HT1080 (cell line): ENCODE measurements at regions not wholly inside any gene's neighbourhood (a gene's known extent, or its start where the extent isn't known, plus 50 kb on each side); places are given as distances from the start of the nearest gene placed in this dataset.

ENCODE experiments used
- DNase-seq: peaks from one replicate; pipeline ENCODE4 v3.0.0-alpha.2; 2015; ENCODE audit warnings: low read depth

DNA sequence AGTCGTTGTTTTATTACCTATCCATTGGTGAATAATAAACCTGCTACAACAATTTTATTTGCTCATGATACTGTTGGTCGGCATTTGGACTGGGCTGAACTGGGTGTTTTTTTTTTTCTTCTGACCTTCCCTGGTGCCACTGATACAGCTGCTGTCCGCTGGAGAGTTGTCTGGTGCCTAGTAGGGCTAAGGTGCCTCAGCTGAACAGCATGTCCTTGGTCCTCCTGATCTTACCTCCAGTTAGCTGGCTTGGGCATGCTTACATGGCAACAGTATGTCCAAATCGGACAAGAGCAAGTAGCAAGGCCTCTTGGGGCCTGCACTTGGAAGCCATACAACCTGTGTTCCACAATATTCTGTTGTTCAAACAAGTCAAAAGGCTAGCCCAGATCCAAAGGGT lies 563.4 kb downstream of the BMP2 start:
- no peak for DNase-seq

GRCh38 chr20:7332169-7332568 lies 564.7 kb downstream of the BMP2 start:
- DNase-seq = no peak

- DNase-seq = no peak
These were observed 566.4 kb downstream of the BMP2 start for GRCh38 chr20:7333841-7334240.

DNA sequence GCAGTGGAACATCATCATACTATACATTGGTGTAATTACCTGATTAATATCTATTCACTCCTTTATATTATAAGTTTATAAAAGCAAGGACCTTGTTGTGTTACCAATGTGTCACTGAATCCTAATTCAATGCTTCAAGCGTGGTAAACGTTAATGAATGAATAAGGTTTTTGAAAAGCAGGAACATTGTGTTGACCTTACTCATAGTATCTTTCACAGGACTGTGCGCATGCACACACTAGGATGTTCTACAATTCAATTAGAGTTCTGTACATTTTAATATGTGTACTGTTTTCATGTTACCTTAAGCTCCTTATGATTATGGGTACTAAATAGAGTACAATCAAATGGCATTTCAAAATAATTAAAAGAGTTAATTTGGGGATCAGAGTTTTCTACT lies 578.5 kb downstream of the BMP2 start:
- no peak for DNase-seq

DNA sequence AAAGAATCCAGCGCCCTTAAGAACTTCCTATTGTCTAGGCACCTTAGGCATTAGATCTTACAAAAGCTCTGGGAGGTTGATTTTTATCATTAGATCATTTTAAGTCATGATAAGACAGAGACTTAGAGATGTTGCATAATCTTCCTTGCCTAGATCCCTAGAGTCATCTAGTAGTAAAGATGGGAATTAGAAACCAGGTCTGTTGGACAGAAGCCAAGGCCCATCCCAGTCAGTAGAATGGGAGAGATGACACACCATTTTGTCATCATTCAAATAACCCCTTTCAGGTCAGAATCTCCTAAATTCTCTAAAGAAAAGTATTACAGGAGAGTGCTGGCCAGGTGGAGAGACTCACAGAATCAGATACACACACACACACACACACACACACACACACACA lies 579.1 kb downstream of the BMP2 start:
- peak; percentile 67 for DNase-seq

- DNase-seq = no peak
These were observed 579.9 kb downstream of the BMP2 start for GRCh38 chr20:7347409-7347808.

DNA sequence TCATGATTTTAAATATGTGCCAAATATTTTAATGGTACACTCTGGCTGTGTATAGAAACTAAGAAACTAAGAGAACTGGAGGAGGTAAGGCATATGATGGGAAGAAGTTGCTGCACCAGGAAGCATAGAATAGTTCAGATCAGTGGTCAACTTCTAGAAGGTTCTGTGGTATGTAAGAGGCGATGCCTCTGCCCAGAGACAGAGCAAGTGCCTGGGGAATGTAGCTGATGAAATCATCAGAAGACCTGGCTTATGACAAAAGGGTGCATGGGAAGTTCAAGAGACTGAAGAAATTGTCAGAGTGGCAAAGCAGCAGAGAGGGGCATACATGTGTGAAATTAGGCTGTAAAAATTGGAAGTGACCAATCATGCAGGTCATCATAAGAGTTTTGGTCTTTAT lies 580.8 kb downstream of the BMP2 start:
- no peak for DNase-seq

DNA sequence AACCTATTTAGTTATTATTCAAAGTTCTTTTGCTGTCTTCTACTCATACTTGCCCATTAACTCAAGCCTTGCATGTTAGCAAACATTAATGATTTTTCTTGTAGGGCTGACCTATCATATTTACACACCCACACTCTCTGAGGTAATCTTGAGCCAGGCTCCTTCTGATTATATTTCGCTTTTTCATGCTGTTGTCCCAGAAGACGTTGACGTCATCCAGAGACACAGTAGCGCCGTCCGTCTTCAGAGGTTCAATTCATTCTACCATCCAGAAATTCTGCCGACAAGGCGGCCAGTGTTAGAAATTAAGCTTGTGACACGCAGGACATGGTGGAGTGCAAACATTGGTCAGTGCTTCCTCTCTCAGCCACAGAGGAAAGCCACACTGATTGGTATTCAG lies 584.7 kb downstream of the BMP2 start:
- no peak for DNase-seq

DNA sequence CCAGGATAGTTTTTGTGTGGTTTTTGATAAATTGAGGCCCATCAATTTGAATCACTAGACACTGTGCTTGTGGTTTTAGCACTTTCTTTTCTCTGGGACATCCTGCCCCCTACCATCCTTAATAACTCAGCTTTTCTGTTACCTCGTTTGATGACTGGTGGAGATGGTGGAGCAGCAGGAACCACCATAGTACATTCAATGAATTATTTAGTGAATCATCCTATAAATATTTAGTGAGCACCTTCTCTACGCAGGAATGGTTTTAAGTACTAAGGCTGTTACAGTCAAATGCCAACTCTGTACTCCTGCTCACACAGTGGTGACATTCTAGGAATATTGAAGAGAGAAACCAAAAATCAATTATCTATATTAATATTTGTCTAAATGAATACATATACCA lies 585.2 kb downstream of the HAO1 start:
- DNase-seq = no peak

GRCh38 chr20:7358670-7359069 lies 581.6 kb downstream of the HAO1 start:
- no peak for DNase-seq

DNA sequence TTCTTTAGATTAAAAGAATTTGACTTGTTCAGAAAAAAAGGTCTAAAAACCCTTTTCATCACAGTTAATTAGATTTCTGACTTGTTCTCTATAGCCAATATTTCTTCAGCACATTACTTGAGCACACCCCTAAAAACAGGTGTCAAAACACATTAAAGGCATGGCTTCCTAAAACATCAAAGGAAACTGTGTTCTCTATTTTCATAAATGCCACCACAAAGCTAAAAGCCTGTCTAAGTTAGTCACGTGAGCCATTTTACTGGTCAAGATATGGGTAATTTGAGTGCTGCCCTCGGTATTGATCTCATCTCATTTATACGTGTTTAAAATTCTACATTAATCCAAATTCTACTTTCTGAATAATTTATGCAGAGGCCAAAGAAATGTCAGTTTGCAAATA lies 580.5 kb downstream of the HAO1 start:
- no peak for DNase-seq

GRCh38 chr20:7361321-7361720 lies 578.9 kb downstream of the HAO1 start:
- no peak for DNase-seq

DNA sequence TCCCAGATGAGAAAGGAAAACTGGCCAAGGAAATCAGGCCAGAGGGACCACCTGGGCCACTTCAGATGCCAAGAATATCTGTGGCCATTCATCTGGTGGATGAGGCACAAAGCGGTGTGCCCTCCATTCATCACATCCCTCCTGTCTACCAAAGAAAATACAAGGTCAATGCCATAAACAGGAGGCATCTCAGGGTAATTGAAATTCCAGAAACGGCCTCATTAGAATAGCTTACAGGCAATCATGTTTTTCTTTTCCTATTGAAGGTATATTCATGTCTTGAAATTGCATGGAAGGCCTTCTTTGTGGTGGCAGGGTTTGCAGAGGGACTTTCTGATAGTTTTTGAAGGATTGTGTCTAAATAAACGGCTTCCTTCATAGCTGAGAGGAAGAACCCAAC lies 578.3 kb downstream of the HAO1 start:
- no peak for DNase-seq

DNA sequence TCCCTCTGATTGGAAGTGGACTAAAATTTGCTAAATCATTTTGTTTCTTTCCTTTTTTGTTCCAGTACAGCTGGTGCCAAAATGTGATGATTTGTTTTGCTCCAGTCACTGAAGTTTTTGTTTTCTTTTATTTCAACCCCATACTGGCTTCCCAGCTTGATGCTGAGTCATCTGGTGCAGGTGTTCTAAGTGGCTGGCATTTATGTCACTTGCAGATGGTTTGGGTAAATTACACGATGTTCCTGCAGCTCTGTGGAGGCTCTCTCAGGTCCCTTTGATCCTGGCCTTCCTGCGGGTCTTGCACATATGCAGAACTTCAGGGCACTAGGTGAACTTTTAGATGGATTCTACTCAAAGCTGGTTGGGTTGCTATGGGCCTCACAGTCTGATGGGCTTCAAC lies 577.7 kb downstream of the HAO1 start:
- no peak for DNase-seq

GRCh38 chr20:7366189-7366588 lies 574.1 kb downstream of the HAO1 start:
- DNase-seq = no peak

DNA sequence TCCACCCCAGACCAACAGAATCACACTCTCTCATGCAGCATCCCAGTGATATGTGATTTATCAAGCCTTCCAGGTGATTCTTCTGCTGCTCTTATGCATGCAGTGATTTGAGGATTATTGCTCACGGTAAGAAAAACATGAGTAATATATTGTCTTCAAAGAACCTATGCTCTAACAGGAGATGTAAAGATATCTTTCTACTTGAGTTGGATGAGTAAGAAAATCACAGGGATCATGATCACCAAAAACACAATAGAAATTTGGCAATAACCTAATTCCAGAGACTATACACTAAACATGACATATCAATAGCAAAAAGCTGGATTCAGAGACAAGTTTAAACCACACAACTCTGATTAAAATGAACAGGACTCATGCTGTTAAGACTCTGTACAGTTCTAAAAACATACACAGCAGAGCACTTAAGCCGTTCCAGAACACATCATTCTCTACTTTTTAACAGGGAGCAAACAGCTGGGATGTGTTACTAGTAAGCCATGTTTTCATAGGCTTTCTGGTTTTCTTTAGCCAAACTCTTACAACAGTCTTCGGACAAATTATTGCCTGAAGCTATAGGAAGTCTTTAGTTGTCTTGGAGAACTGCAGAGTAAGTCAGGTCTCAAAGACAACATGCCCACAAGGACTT lies 568.6 kb downstream of the HAO1 start:
- DNase-seq = no peak

- DNase-seq = peak; percentile 18
These were observed 564.4 kb downstream of the HAO1 start for GRCh38 chr20:7375905-7376304.

DNA sequence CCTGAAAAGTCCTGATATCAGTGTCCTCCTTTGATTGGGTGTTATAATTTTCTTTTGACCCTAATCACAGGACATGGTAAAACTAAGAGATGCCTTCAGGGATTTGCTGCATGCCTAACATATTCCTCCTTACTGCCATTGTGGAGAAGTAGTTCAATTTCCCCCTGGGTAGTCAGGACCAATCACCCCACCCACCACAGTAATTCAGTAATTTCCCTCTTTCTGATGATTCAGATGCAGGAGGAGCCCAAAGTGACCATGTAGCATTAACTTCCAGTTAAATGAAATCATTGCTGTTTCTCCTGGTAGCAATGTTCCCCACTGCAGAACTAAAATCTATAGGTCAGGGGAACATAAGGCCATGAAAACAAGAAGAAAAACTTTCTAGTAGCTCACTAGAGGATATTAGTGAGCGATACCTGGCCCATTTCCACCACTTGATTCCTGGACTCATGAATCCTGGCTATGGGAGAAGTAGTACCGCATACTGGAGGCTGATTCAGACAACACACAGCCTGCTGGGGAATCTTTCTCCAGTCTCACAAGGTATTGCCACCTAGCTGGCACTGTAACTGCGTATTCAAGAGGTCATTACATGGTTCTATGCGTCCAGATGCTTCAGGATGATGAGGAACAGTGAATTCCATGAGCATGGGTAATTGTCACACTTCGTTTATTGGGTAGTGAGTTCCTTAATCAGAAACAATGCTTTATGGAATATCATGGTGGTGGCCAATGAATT lies 561.2 kb downstream of the HAO1 start:
- DNase-seq = no peak

GRCh38 chr20:7379621-7380220 lies 560.5 kb downstream of the HAO1 start:
- DNase-seq = no peak

DNA sequence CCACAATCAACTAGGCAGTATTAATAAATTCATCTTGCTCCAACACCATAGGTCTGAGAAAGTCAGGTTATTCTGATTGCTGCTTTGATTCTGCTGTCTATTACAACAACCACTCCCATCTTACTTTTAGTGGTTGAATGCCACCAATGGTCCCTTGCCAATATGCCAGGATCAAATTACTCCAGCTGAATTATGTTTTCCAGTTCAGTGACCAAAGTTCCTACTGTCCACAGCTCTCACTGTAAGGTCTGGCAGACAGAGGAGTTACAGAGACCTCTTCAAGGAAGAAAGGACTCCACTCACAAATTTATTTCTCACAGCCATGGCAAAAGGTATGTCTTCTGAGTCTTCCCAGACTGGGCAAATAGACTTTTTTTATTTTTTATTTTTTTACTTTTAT lies 557.0 kb downstream of the HAO1 start:
- DNase-seq = no peak

DNA sequence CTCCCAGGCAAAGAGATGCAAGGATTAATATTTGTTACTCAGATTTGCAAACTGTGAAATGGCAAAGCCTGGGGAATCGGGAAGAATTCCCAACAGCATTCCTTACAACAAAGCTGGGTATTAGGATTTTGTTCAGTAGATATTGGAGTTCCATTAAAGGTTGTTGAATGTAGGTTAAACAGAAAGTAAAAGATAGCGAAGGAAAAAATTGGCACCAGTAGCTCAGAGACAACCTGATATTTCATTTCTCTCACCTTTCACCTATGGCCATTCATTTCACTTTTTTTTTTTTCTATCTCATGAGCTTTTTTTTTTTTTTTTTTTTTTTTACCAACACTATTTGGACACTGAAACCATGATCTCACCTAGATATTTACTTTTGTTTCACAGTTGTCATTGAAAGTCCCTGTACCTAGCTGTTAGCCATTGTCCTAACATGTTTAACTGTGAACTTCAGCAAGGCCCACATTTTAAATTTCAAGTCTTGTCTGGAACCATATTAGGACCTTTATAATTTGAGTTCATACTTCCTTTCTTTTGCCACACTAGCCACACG lies 552.5 kb downstream of the HAO1 start:
- DNase-seq = no peak

DNA sequence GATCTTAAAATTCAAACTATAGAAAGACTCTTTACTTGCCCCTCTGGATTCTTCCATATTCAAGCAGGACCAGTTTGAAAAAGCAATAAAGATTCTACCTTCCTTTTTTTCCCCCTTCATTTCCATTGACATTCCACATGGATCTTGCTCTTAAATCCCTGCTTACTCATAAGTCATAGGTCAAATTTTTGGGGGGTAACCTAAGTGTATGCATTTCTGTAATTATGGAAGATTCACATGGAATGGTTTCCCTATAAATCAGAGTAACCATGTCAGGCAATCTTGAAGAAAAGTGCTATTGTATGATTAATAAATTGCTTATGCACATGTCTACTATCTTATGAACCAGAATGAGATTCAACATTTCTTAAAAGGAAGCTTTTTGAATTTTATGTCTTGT lies 551.0 kb downstream of the HAO1 start:
- no peak for DNase-seq
